ENCODE measurements at regions not wholly inside any gene's neighbourhood (a gene's known extent, or its start where the extent isn't known, plus 50 kb on each side); places are given as distances from the start of the nearest gene placed in this dataset.

- 85% methylated on average over 4 of the region's 4 CpGs for WGBS
- Histone ChIP-seq H3K4me3 (ENCODE audit: low read length in 2 of 2) (no peak overlapping the region), H3K27ac (ENCODE audit: low read depth in 1 of 2, low read length in 1 of 2) (no peak overlapping the region), H3K4me1 (ENCODE audit: control insufficient read depth in 2 of 2, insufficient read depth in 2 of 2, low read length in 2 of 2) (no peaks in the 10 kb centered on the region), H3K36me3 (ENCODE audit: control insufficient read depth in 2 of 2, insufficient read depth in 2 of 2, low read length in 1 of 2) (no peaks in the 10 kb centered on the region), H3K9me3 (ENCODE audit: control insufficient read depth in 2 of 2, insufficient read depth in 1 of 2, low read length in 1 of 2) (peaks cover 0 to 2% of the 10 kb centered on the region in 2 donors), H3K27me3 (ENCODE audit: control insufficient read depth in 2 of 2, insufficient read depth in 1 of 2, low read length in 1 of 2) (no peaks in the 10 kb centered on the region)
- no peak for DNase-seq (ENCODE audit: low read depth in 6 of 9, low spot score in 9 of 9)
These were observed 256.8 kb upstream of the RARB start for GRCh38 chr3:25171118-25171807.

DNA sequence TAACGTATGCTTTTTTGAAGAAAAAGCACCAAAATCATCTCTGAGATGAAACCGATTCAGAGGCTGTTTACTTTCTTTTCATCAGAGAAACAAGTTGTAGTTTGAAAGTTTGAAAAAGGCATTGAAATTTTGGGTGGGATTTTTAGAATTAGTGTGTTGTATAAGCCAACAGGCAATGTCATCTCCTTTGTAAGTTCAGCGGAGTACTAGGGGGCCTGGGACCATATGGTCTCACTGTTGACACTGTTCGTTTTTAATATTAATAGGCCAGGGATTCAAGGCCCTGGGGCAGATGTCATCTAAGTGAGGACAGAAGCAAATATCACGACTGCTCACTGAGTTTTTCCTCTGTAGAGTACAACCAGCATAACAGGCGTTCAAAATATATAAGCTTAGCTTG lies 256.2 kb upstream of the RARB start:
- peaks cover 0 to 2% of the 10 kb centered on the region in 2 donors for H3K9me3 ChIP-seq (ENCODE audit: control insufficient read depth in 2 of 2, insufficient read depth in 1 of 2, low read length in 1 of 2)
- no peak overlapping the region for H3K27ac ChIP-seq (ENCODE audit: low read depth in 1 of 2, low read length in 1 of 2)
- no peaks in the 10 kb centered on the region for H3K4me1 ChIP-seq (ENCODE audit: control insufficient read depth in 2 of 2, insufficient read depth in 2 of 2, low read length in 2 of 2)
- 91% methylated on average over 6 of the region's 6 CpGs for WGBS
- H3K27me3 ChIP-seq (ENCODE audit: control insufficient read depth in 2 of 2, insufficient read depth in 1 of 2, low read length in 1 of 2), result no peaks in the 10 kb centered on the region
- H3K4me3 ChIP-seq (ENCODE audit: low read length in 2 of 2), result no peak overlapping the region
- no peak for DNase-seq (ENCODE audit: low read depth in 6 of 9, low spot score in 9 of 9)
- no peaks in the 10 kb centered on the region for H3K36me3 ChIP-seq (ENCODE audit: control insufficient read depth in 2 of 2, insufficient read depth in 2 of 2, low read length in 1 of 2)

- H3K4me3 ChIP-seq (ENCODE audit: low read length in 2 of 2), result no peak overlapping the region
- no peak for DNase-seq (ENCODE audit: low read depth in 6 of 9, low spot score in 9 of 9)
- H3K27me3 ChIP-seq (ENCODE audit: control insufficient read depth in 2 of 2, insufficient read depth in 1 of 2, low read length in 1 of 2), result no peaks in the 10 kb centered on the region
- no peaks in the 10 kb centered on the region for H3K4me1 ChIP-seq (ENCODE audit: control insufficient read depth in 2 of 2, insufficient read depth in 2 of 2, low read length in 2 of 2)
- no peaks in the 10 kb centered on the region for H3K9me3 ChIP-seq (ENCODE audit: control insufficient read depth in 2 of 2, insufficient read depth in 1 of 2, low read length in 1 of 2)
- H3K27ac ChIP-seq (ENCODE audit: low read depth in 1 of 2, low read length in 1 of 2), result no peak overlapping the region
- no peaks in the 10 kb centered on the region for H3K36me3 ChIP-seq (ENCODE audit: control insufficient read depth in 2 of 2, insufficient read depth in 2 of 2, low read length in 1 of 2)
- WGBS, result 13% methylated on average over 1 of the region's 1 CpG
These were observed 254.5 kb upstream of the RARB start for GRCh38 chr3:25173606-25174005.

DNA sequence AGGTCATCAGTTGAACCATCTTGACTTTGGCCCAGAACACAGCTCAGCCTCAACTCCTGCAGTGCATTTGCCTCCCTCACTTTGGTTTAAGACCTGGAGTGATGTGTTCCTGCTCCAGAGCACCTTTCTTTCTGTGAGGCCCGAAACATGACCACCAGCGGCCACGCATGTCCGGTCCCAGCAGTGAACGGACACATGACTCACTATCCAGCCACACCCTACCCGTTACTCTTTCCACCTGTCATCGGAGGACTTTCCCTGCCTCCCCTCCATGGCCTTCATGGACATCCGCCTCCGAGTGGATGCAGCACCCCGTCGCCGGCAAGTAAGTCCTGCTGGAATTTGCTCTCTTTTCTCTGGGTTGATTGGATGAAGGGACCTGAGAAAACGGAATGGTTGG lies 253.8 kb upstream of the RARB start:
- Histone ChIP-seq H3K27ac (ENCODE audit: low read depth in 1 of 2, low read length in 1 of 2) (no peak overlapping the region), H3K4me3 (ENCODE audit: low read length in 2 of 2) (no peak overlapping the region), H3K9me3 (ENCODE audit: control insufficient read depth in 2 of 2, insufficient read depth in 1 of 2, low read length in 1 of 2) (no peaks in the 10 kb centered on the region), H3K4me1 (ENCODE audit: control insufficient read depth in 2 of 2, insufficient read depth in 2 of 2, low read length in 2 of 2) (no peaks in the 10 kb centered on the region), H3K27me3 (ENCODE audit: control insufficient read depth in 2 of 2, insufficient read depth in 1 of 2, low read length in 1 of 2) (no peaks in the 10 kb centered on the region), H3K36me3 (ENCODE audit: control insufficient read depth in 2 of 2, insufficient read depth in 2 of 2, low read length in 1 of 2) (no peaks in the 10 kb centered on the region)
- WGBS, result 95% methylated on average over 13 of the region's 13 CpGs
- no peak for DNase-seq (ENCODE audit: low read depth in 6 of 9, low spot score in 9 of 9)

- Histone ChIP-seq H3K4me1 (ENCODE audit: control insufficient read depth in 2 of 2, insufficient read depth in 2 of 2, low read length in 2 of 2) (no peaks in the 10 kb centered on the region), H3K27me3 (ENCODE audit: control insufficient read depth in 2 of 2, insufficient read depth in 1 of 2, low read length in 1 of 2) (no peaks in the 10 kb centered on the region), H3K9me3 (ENCODE audit: control insufficient read depth in 2 of 2, insufficient read depth in 1 of 2, low read length in 1 of 2) (no peaks in the 10 kb centered on the region), H3K4me3 (ENCODE audit: low read length in 2 of 2) (no peak overlapping the region), H3K27ac (ENCODE audit: low read depth in 1 of 2, low read length in 1 of 2) (no peak overlapping the region), H3K36me3 (ENCODE audit: control insufficient read depth in 2 of 2, insufficient read depth in 2 of 2, low read length in 1 of 2) (no peaks in the 10 kb centered on the region)
- DNase-seq (ENCODE audit: low read depth in 6 of 9, low spot score in 9 of 9), result no peak
- 89% methylated on average over 3 of the region's 3 CpGs for WGBS
These were observed 251.0 kb upstream of the RARB start for GRCh38 chr3:25177041-25177440.

DNA sequence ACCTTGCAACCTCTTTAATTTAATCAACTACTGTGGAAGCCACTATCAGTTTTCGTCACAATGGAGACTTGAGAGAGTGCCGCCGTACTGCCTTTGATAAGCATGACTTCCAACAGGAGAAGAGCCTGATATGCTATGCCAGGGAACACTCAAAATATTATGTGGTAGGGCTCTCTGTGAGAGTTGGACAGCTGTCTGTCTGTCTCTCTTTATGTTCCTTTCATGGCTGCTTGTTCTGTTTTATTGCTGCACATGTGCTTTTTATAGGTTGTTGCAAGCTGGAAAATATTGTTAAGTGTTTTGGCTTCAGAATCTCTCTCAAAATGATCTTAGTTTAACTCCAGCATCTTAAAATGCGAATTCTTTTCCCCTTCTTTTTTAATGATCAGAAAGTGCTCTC lies 249.4 kb upstream of the RARB start:
- H3K27me3 ChIP-seq (ENCODE audit: control insufficient read depth in 2 of 2, insufficient read depth in 1 of 2, low read length in 1 of 2), result no peaks in the 10 kb centered on the region
- H3K36me3 ChIP-seq (ENCODE audit: control insufficient read depth in 2 of 2, insufficient read depth in 2 of 2, low read length in 1 of 2), result no peaks in the 10 kb centered on the region
- H3K4me1 ChIP-seq (ENCODE audit: control insufficient read depth in 2 of 2, insufficient read depth in 2 of 2, low read length in 2 of 2), result no peaks in the 10 kb centered on the region
- no peaks in the 10 kb centered on the region for H3K9me3 ChIP-seq (ENCODE audit: control insufficient read depth in 2 of 2, insufficient read depth in 1 of 2, low read length in 1 of 2)
- no peak for DNase-seq (ENCODE audit: low read depth in 6 of 9, low spot score in 9 of 9)
- H3K4me3 ChIP-seq (ENCODE audit: low read length in 2 of 2), result no peak overlapping the region
- WGBS, result 93% methylated on average over 4 of the region's 4 CpGs
- H3K27ac ChIP-seq (ENCODE audit: low read depth in 1 of 2, low read length in 1 of 2), result no peak overlapping the region

DNA sequence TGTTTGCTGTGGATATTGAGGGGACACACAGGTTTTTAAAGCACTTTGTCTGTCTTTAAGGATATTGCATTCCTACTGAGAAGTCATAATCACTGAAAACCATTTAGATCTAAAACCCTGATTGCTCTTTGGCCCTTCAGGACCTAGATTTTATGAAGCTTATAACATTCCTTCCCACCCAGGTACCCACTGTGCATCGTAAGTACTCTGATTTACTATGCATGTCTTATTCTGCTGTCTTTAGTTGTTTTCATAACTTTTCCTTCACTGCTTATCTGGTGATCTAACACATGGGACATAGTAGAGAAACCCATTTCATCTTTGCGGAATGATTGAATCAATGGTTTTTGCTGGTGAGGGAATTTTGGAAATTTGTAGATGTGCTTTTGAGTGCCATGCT lies 247.0 kb upstream of the RARB start:
- Histone ChIP-seq H3K4me1 (ENCODE audit: control insufficient read depth in 2 of 2, insufficient read depth in 2 of 2, low read length in 2 of 2) (no peaks in the 10 kb centered on the region), H3K9me3 (ENCODE audit: control insufficient read depth in 2 of 2, insufficient read depth in 1 of 2, low read length in 1 of 2) (no peaks in the 10 kb centered on the region), H3K27ac (ENCODE audit: low read depth in 1 of 2, low read length in 1 of 2) (no peak overlapping the region), H3K36me3 (ENCODE audit: control insufficient read depth in 2 of 2, insufficient read depth in 2 of 2, low read length in 1 of 2) (no peaks in the 10 kb centered on the region), H3K27me3 (ENCODE audit: control insufficient read depth in 2 of 2, insufficient read depth in 1 of 2, low read length in 1 of 2) (no peaks in the 10 kb centered on the region), H3K4me3 (ENCODE audit: low read length in 2 of 2) (no peak overlapping the region)
- no peak for DNase-seq (ENCODE audit: low read depth in 6 of 9, low spot score in 9 of 9)
- 97% methylated on average over 2 of the region's 2 CpGs for WGBS

- H3K36me3 ChIP-seq (ENCODE audit: control insufficient read depth in 2 of 2, insufficient read depth in 2 of 2, low read length in 1 of 2), result no peaks in the 10 kb centered on the region
- WGBS, result 95% methylated on average over 3 of the region's 3 CpGs
- DNase-seq (ENCODE audit: low read depth in 6 of 9, low spot score in 9 of 9), result no peak
These were observed 245.3 kb upstream of the RARB start for GRCh38 chr3:25182794-25183193.

DNA sequence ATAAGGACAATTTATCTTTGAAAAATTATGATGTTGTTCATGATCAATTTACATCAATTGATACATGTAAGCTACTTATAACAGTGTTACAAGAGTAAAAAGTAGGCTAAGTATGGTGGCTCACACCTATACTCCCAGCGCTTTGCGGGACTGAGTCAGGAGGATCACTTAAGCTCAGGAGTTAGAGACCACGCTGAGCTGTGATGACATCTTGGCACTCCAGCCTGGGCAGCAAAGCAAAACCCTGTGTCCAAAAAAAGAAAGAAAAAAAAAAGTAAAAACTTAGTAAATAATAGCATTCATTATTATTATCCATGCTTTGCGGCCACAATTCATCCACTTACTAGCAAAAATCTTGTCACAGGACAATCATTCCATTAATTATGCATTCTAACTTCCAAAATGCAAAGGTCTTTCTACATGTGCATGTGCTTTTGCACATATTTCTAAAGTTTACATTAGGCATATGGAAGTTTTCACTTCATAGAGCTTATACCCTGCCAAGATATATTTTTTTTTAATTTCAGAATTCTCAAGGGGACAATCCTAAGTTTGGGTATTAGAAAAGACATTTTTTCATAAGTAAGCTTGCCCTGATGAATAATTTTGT lies 243.3 kb upstream of the RARB start:
- no peaks in the 10 kb centered on the region for H3K27me3 ChIP-seq (ENCODE audit: control insufficient read depth in 2 of 2, insufficient read depth in 1 of 2, low read length in 1 of 2)
- H3K36me3 ChIP-seq (ENCODE audit: control insufficient read depth in 2 of 2, insufficient read depth in 2 of 2, low read length in 1 of 2), result no peaks in the 10 kb centered on the region
- no peaks in the 10 kb centered on the region for H3K4me1 ChIP-seq (ENCODE audit: control insufficient read depth in 2 of 2, insufficient read depth in 2 of 2, low read length in 2 of 2)
- H3K9me3 ChIP-seq (ENCODE audit: control insufficient read depth in 2 of 2, insufficient read depth in 1 of 2, low read length in 1 of 2), result no peaks in the 10 kb centered on the region
- no peak overlapping the region for H3K4me3 ChIP-seq (ENCODE audit: low read length in 2 of 2)
- H3K27ac ChIP-seq (ENCODE audit: low read depth in 1 of 2, low read length in 1 of 2), result no peak overlapping the region
- no peak for DNase-seq (ENCODE audit: low read depth in 6 of 9, low spot score in 9 of 9)
- WGBS, result 95% methylated on average over 4 of the region's 4 CpGs

More at GRCh38 chr3:25182794-25183193, 245.3 kb upstream of the RARB start:
- Histone ChIP-seq H3K4me1 (ENCODE audit: control insufficient read depth in 2 of 2, insufficient read depth in 2 of 2, low read length in 2 of 2) (no peaks in the 10 kb centered on the region), H3K4me3 (ENCODE audit: low read length in 2 of 2) (no peak overlapping the region), H3K27ac (ENCODE audit: low read depth in 1 of 2, low read length in 1 of 2) (no peak overlapping the region), H3K9me3 (ENCODE audit: control insufficient read depth in 2 of 2, insufficient read depth in 1 of 2, low read length in 1 of 2) (no peaks in the 10 kb centered on the region), H3K27me3 (ENCODE audit: control insufficient read depth in 2 of 2, insufficient read depth in 1 of 2, low read length in 1 of 2) (no peaks in the 10 kb centered on the region)

Data from thymus (tissue), 11 donors.